HepG2 (cell line): ENCODE measurements at regions not wholly inside any gene's neighbourhood (a gene's known extent, or its start where the extent isn't known, plus 50 kb on each side); places are given as distances from the start of the nearest gene placed in this dataset.

Experiments
- GFI1 ChIP-seq: sonication (generic); formaldehyde crosslinking; IDR thresholded peaks from 2 replicates; pipeline ENCODE4 v1.5.0; 2020; ENCODE audit warnings: missing genetic modification reagents, mild to moderate bottlenecking, borderline replicate concordance
- JUNB ChIP-seq: sonication (generic); formaldehyde crosslinking; IDR thresholded peaks from 2 replicates; pipeline ENCODE4 v1.8.0; 2022; ENCODE audit warnings: missing genetic modification reagents, mild to moderate bottlenecking, borderline replicate concordance
- ZNF510 ChIP-seq: sonication (generic); formaldehyde crosslinking; IDR thresholded peaks from 2 replicates; pipeline ENCODE4 v1.4.0; 2020; ENCODE audit warnings: low read depth, mild to moderate bottlenecking, missing genetic modification reagents
- TF ChIP-seq, protein P1 (sequence below): sonication (generic); formaldehyde crosslinking; IDR thresholded peaks from 2 replicates; pipeline ENCODE4 v1.4.0; 2020; ENCODE audit warnings: missing genetic modification reagents

DNA sequence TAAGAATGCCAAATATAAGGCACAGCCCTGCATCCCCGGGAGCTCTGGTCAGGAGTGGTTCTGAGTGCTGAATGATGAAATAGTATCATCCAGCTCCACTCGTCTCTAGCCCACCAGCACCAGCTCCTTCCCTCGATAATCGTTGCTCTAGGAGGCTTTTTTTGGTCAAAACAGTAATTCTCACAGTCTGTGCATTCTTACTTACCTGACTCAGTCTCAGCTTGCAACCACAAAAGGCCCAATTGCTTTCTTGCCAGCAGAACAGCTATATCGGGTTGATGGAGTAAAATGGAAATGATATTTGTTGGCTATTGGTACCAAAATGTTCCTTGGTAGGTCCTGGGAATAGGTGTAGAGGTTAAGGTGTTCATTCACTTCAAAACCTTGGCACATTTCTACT lies 94.8 kb downstream of the BMP4 start:
- TF ChIP-seq, protein P1, sequence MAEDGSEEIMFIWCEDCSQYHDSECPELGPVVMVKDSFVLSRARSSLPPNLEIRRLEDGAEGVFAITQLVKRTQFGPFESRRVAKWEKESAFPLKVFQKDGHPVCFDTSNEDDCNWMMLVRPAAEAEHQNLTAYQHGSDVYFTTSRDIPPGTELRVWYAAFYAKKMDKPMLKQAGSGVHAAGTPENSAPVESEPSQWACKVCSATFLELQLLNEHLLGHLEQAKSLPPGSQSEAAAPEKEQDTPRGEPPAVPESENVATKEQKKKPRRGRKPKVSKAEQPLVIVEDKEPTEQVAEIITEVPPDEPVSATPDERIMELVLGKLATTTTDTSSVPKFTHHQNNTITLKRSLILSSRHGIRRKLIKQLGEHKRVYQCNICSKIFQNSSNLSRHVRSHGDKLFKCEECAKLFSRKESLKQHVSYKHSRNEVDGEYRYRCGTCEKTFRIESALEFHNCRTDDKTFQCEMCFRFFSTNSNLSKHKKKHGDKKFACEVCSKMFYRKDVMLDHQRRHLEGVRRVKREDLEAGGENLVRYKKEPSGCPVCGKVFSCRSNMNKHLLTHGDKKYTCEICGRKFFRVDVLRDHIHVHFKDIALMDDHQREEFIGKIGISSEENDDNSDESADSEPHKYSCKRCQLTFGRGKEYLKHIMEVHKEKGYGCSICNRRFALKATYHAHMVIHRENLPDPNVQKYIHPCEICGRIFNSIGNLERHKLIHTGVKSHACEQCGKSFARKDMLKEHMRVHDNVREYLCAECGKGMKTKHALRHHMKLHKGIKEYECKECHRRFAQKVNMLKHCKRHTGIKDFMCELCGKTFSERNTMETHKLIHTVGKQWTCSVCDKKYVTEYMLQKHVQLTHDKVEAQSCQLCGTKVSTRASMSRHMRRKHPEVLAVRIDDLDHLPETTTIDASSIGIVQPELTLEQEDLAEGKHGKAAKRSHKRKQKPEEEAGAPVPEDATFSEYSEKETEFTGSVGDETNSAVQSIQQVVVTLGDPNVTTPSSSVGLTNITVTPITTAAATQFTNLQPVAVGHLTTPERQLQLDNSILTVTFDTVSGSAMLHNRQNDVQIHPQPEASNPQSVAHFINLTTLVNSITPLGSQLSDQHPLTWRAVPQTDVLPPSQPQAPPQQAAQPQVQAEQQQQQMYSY, result no peak
- TF ChIP-seq JUNB (CRISPR knock-in tag) (no peak), ZNF510 (CRISPR knock-in tag) (no peak), GFI1 (no peak)
